ENCODE measurements at regions not wholly inside any gene's neighbourhood (a gene's known extent, or its start where the extent isn't known, plus 50 kb on each side); places are given as distances from the start of the nearest gene placed in this dataset.

GRCh38 chr3:6753536-6753935 is 107.4 kb upstream of the GRM7 start:
- TF ChIP-seq CTCF (IDR thresholded peaks at IDR 0.05; ENCODE audit: insufficient read depth, low read length, poor library complexity, severe bottlenecking) (no peak), EZH2phosphoT487 (conservative IDR thresholded peaks at IDR 0.05; ENCODE audit: low read length) (no peak)
